T47D (cell line): ENCODE measurements at regions not wholly inside any gene's neighbourhood (a gene's known extent, or its start where the extent isn't known, plus 50 kb on each side); places are given as distances from the start of the nearest gene placed in this dataset.
A peak's percentile ranks its signal among the peaks of the same experiment; 100 is the strongest.

Source experiments
- DNase-seq, 2 experiments: peaks; one replicate each; pipeline versions ENCODE4 v3.0.0 to v3.0.0-alpha.2; 2011 to 2012; ENCODE audit warnings: low read depth in 1 of 2, low spot score in 1 of 2
- JUND ChIP-seq: IDR thresholded peaks from 2 replicates; pipeline ENCODE4 v1.6.1; 2012; ENCODE audit warnings: low read depth
- in situ Hi-C: cut with HindIII; loops from 2 replicates; pipeline ENCODE4 v1.10.0; 2016; ENCODE audit warnings: low sequenced_read_pairs, low pct_unique_long_range_greater_than_20kb

- DNase-seq, result no peak
- no peak for TF ChIP-seq JUND
Observed at GRCh38 chr11:11107076-11107723, 245.8 kb downstream of the CSNK2A3 start.

GRCh38 chr11:11105361-11105760 lies 247.5 kb upstream of the ZBED5 start:
- no peak for TF ChIP-seq JUND
- DNase-seq, result no peak
- in situ Hi-C loops, result no loop called here

More at GRCh38 chr11:11107076-11107723, 245.8 kb downstream of the CSNK2A3 start:
- in situ Hi-C loops, result no loop called here

GRCh38 chr11:11095831-11096723 lies 238.2 kb upstream of the ZBED5 start:
- in situ Hi-C loops, result no loop called here
- TF ChIP-seq JUND, result no peak
- no peak for DNase-seq

GRCh38 chr11:11090495-11090894 lies 232.6 kb upstream of the ZBED5 start:
- TF ChIP-seq JUND, result no peak
- no peak for DNase-seq
- in situ Hi-C loops, result no loop called here

GRCh38 chr11:11089805-11090204 lies 232.0 kb upstream of the ZBED5 start:
- TF ChIP-seq JUND, result no peak
- no peak for DNase-seq
- in situ Hi-C loops, result no loop called here

GRCh38 chr11:11086979-11087378 lies 229.1 kb upstream of the ZBED5 start:
- in situ Hi-C loops, result no loop called here
- TF ChIP-seq JUND, result no peak

GRCh38 chr11:11085580-11085979 lies 227.7 kb upstream of the ZBED5 start:
- TF ChIP-seq JUND, result no peak
- in situ Hi-C loops, result no loop called here
- DNase-seq, result no peak

More at GRCh38 chr11:11086979-11087378, 229.1 kb upstream of the ZBED5 start:
- DNase-seq, result no peak

GRCh38 chr11:11084337-11084736 lies 226.5 kb upstream of the ZBED5 start:
- in situ Hi-C loops, result no loop called here
- DNase-seq, result no peak
- no peak for TF ChIP-seq JUND

GRCh38 chr11:11083441-11083840 lies 225.6 kb upstream of the ZBED5 start:
- TF ChIP-seq JUND, result no peak

GRCh38 chr11:11082646-11083045 lies 224.8 kb upstream of the ZBED5 start:
- in situ Hi-C loops, result no loop called here
- TF ChIP-seq JUND, result no peak
- no peak for DNase-seq

More at GRCh38 chr11:11083441-11083840, 225.6 kb upstream of the ZBED5 start:
- no peak for DNase-seq
- in situ Hi-C loops, result no loop called here

GRCh38 chr11:11081776-11082175 lies 223.9 kb upstream of the ZBED5 start:
- in situ Hi-C loops, result no loop called here
- DNase-seq, result peak in 1 of 2 experiments; percentile 20
- TF ChIP-seq JUND, result no peak

GRCh38 chr11:11081288-11081687 lies 223.4 kb upstream of the ZBED5 start:
- in situ Hi-C loops, result no loop called here
- no peak for DNase-seq
- TF ChIP-seq JUND, result no peak
